ENCODE measurements at regions not wholly inside any gene's neighbourhood (a gene's known extent, or its start where the extent isn't known, plus 50 kb on each side); places are given as distances from the start of the nearest gene placed in this dataset.

DNA sequence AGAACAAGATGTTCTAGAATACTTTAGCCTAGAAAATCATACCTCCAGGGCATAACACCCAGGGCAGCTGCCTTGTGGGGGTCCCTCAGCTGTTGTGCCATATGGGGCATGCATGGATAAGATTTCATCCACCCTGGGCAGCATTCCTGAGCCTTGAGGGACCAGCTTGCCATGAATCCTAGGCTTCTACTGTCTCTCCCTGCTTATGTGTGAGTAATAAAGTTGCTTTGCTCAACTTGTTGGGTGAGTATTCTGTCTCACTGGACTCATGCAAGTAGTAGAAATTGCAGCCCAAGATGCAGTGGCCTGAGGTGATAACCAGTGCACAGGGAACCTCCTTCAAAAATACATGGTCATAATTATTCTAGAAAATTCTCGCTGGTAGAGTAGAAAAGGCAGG is 52.1 kb upstream of the EPHB1 start:
- no peaks in the 10 kb centered on the region for H3K9me3 ChIP-seq
- WGBS (ENCODE audit: missing lambda C conversion rate) = 0% methylated on average over 1 of the region's 1 CpG
- TF ChIP-seq EHMT2 (IDR thresholded peaks at IDR 0.05; ENCODE audit: low read depth) (no peak), NR3C1 (IDR thresholded peaks at IDR 0.05) (no peak), RARB (CRISPR knock-in tag; IDR thresholded peaks at IDR 0.05) (no peak), HDAC2 (IDR thresholded peaks at IDR 0.05) (no peak), HEYL (CRISPR knock-in tag; IDR thresholded peaks at IDR 0.05) (no peak), SREBF2 (IDR thresholded peaks at IDR 0.05) (no peak), RCOR1 (IDR thresholded peaks at IDR 0.05; ENCODE audit: low read depth, low read length) (no peak)
- TF ChIP-seq, protein P1, sequence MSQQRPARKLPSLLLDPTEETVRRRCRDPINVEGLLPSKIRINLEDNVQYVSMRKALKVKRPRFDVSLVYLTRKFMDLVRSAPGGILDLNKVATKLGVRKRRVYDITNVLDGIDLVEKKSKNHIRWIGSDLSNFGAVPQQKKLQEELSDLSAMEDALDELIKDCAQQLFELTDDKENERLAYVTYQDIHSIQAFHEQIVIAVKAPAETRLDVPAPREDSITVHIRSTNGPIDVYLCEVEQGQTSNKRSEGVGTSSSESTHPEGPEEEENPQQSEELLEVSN (IDR thresholded peaks at IDR 0.05; ENCODE audit: borderline replicate concordance, low read depth) = no peak
- H3K4me3 ChIP-seq = no peak overlapping the region
- ChIA-PET POLR2A (no interaction called here), CTCF (interaction anchor here (0.6 kb wide), 1 partner anchor 11 kb away, joined by 3 read pairs; no protein-coding TSS in a partner anchor)
- H3K4me1 ChIP-seq = no peaks in the 10 kb centered on the region
- no peak overlapping the region for H3K27ac ChIP-seq
- no peak for ATAC-seq
- FAIRE-seq = no peak
- DNase-seq (ENCODE audit: low read depth in 1 of 2, low spot score in 1 of 2) = no peak
- no peak overlapping the region for H3K4me2 ChIP-seq

Data from A549 (cell line).